Cerebellar nuclear complex (tissue), 1 donor: ENCODE measurements at regions not wholly inside any gene's neighbourhood (a gene's known extent, or its start where the extent isn't known, plus 50 kb on each side); places are given as distances from the start of the nearest gene placed in this dataset.

ENCODE experiments used
- DNase-seq, 2 experiments: peaks; one replicate each; lab custom pipeline; 2025; lab: John Stamatoyannopoulos, UW

DNA sequence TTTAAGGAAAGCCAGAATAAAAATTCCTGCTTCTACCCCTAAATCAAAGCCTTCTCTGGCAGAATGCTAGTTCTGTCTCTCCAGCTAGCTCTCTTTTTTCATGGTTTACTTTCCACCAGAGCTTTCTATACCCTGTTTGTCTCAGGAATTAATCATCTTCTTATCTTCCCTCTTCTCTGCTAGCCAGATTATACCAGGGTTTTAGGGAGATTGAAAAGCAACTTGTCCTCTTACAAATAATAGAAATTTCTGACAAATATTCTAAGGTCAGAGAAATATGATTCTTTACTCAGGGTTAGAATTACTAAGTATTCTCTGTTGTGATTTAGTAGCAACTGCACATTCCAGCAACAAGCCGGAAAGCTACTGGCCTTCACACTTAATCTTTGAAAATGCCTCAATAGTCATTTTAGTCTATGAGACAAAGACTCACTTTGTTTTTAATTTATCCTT lies 166.4 kb downstream of the TANC2 start:
- no peak for DNase-seq

DNA sequence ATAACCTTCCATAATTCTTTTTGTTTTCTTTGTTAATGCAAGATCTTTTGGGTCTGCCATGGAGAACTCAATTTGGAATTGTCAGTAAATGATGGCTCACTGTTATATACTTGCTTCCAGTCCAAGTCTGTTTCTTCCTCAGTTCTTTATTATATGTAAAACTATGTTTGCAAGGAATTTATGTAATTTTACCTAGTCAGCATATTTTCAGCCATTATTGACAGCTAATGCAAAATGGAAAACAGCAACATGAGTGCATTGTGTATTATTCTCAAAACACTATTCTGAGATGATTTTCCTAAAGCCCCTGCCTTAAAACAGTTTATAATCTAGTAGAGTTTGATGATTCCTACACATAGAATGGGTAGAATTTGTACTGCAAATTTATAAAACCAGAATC lies 167.5 kb downstream of the TANC2 start:
- DNase-seq: no peak

DNA sequence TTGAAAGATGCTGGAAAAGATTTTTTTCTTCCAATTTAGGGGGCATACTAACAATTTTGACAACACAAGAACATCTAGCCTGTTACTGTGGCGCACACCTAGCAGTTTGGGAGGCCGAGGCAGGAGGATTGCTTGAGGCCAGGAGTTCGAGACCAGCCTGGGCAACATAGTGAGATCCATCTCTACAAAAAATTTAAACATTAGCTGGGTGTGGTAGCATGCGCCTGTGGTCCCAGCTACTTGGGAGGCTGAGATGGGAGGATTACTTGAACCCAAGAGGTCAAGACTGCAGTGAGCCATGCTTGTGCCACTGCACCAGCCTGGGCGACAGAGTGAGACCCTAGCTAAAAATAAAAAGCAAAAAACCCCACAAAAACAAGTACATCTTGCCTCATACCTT lies 168.8 kb downstream of the TANC2 start:
- no peak for DNase-seq

DNA sequence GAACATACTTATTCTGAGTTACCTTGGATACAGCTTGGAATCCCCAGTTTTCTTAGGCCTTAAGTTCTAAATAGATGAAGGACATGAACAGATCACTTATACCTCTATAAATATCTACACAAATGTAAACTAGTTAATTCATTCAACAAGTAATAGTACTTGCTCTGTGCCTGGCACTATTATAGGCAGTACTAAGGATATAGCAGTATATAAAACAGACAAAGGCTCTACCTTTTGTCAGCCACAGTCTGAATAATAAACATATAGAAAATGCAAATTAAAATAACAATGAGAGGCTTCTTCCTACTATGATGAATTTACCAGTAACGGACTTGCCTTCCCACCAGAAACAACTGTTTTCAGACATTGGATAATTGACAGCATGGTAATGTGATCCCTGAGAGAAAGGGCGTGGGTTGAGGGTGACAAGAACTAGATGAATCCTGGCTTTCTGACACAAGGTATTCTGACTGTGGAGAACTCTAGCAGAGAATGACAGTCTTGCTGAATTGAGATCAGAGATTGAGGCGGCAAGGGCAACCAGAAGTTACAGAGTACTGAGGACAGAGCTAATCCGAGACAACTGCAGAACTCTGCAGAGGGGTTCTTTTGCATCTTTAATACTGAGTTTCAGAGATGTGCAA lies 170.5 kb downstream of the TANC2 start:
- no peak for DNase-seq

DNA sequence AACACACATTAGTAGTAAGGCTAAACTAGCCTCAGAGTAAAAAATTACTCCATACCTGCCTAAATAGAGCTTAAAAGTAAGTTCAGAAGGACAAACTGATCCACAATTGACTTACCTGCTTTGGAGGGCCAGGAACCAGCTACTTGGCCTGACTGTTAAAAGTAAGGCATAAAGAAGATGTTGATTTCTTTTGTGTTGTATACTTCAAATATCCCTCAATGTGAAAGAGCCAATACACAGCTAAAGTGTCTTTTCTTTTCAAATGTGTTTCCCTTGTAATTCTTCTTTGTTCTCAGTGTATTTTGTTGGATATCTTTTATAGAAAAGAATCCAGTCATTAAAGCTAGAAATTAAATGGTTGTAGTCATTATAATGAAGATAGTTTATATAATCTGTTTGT lies 171.1 kb downstream of the TANC2 start:
- no peak for DNase-seq

DNA sequence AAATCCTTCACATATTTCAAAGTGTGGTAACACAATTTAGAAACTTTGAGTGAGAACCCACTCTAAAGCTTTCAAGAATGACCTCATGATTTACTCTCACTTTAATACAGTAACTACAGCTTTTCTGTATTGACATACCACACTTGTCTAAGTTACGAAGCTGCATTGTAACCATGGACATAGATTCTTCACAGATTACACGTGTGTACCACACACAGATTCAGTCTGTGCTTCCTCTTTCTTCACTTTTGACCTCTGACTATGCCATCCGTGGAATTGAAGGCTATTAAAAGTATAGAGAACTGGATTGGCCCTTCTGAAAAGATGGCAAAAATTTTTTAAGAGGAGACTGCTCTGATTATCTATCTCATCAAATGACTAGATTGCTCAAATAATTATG lies 172.7 kb downstream of the TANC2 start:
- DNase-seq: no peak

DNA sequence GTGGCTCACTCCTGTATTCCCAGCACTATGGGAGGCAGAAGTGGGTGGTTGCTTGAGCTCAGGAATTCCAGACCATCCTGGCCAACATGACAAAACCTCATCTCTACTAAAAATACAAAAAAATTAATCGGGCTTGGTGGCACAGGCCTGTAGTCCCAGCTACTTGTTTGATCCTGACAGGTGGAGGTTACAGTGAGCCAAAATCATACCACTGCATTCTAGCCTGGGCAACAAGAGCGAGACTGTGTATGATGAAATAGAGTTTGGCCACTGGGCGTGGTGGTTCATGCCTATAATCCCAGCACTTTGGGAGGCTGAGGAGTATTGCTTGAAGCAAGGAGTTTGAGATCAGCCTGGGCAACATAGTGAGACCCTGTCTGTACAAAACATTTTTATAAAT lies 173.3 kb downstream of the TANC2 start:
- DNase-seq: no peak

DNA sequence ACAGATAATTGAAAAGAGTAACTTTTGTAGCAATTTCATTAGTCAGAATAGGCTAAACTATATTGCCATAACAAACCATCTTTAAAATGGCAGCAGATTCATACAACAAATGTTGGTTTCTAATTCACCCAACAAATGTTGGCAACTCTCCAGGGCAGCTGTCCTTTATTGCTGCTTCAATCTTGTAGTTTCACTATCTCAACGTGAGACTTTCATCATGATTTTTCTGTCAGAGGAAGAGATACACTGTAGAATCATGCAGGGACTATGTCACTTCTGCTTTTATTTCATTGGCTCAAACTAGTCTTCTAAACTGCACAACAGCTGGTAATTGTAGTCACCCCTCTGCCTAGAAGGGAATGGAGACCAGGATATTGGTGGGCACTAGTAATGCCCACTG lies 174.2 kb downstream of the TANC2 start:
- no peak for DNase-seq

DNA sequence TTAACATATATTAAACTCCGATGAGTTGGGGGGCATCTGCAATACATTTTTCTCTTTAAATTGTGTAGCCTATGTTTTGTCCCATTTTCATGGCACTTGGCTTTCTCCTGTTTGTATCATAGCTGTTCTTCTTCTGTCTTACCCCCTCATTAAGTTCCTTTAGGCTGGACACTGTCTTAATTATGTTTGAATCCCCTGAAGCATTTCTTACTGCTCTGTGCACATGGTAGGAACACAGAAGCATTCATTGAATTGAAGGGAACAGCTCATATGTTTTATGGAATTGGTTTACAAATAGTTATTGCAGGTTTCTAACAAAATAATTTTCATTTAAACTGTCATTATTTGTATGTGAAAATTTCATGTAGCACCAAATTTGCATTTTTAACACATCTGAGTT lies 176.8 kb downstream of the TANC2 start:
- no peak for DNase-seq

DNA sequence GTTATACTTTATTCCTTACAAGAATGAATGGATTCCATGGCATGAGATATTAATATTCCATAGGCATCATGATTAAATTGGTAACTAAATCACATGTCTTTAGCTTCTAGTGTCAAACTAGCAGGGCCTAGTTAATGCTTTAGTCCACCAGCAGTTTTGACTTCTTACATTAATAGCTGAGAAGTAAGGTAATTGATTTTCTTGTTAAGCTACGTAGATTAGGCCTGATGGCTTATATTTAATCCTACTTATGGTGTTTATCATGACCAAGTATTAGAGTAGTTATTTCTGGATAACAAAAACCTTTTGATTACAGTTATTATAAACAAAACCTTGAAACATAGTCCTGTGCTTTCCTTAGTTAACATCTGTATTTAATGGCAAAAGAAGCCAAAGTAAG lies 184.5 kb downstream of the TANC2 start:
- no peak for DNase-seq

DNA sequence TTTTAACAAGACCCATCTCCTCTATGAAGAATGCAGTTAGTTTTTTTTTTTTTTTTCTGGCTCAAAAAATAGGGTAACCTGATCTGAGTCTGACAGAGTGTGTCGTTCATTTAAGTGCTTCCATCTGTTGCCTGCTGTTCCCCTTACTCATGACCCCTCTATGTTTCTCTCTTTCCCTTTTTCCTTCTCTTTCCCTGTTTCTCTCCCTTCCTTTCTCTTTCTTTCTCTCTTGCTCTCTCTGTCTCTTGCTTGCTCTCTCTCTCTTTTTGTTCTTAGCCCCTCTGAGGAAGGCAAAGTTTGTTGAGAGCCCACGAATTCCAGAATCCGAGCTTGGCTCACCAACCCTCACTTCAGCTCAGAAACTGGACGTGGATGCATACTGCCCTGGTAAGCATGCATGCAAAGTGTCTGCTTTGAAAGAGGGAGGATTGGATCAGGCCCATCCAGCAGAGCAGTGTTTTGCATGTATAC lies 185.0 kb downstream of the TANC2 start:
- no peak for DNase-seq

DNA sequence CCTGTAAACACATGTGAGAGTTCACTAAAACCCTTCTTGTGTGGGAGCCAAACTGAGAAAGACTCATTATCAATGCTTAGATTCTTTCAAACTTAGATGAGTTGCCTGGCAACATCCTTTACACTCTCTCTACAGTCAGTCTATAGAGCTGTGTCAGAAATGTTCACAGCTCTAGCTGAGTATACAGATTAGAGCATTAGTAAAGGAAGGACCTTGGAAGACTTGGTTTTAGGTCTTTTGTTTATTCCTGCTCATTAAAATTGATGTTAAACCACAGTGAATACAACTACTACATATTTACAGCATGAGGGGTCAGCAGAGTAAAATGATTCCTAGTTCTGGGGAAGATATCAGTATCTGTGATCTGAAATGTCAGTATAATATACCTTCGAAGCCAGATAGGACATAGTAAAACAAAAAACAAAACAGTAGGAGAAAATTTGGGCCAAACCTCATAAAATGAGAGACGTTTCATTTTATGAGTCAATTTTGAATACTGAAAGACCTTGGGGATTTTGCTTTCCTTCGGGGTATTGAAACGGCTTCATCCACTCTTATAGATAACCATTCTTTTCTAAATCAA lies 186.0 kb downstream of the TANC2 start:
- DNase-seq: no peak

DNA sequence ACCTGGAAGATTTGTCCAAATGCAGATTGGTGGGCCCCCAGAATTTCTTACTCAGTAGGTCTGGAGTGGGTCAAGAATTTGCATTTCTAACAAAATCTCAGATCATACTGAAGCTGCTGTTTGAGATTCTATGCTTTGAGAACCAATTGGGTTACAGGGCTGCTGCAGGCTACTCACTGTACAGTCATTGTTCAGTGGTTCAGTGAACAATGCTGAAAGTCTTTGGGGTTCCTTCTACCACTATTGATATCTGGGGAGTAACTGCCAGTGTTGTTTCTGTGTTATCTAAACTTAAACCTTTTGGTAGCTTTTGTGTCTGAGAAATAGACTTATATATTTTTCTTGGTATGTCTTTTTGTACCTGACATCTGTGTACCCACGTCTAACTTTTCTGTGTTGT lies 187.5 kb downstream of the TANC2 start:
- no peak for DNase-seq

DNA sequence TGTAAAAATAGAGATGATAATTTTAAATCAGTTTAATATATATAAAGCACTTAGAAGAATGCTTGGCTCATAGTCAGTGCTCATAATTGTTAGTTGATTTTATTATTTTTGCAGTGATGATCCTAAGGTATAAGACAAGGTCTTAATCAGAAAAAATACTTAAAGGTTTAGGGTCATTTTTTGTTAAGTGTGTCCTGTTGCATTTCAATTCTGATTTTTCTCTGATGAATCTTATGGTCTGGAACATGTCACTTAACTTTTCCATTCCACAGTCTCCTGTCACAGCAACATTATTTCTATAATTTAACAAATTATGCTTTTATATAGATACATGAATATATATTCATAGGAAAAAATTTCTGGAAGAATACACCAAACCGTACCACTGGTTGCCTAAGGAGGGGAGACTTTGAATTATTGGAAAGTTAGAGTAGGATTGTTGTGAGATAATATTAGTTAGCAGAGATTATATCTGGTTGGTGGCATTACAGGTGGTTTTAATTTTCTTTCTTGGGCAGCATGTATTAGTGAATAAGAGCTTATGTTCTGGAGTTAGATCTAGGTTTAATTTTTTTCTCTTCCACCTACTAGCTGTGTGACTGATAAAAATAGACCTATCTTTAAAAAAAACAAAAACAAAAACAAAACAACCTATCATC lies 188.7 kb downstream of the TANC2 start:
- no peak for DNase-seq

DNA sequence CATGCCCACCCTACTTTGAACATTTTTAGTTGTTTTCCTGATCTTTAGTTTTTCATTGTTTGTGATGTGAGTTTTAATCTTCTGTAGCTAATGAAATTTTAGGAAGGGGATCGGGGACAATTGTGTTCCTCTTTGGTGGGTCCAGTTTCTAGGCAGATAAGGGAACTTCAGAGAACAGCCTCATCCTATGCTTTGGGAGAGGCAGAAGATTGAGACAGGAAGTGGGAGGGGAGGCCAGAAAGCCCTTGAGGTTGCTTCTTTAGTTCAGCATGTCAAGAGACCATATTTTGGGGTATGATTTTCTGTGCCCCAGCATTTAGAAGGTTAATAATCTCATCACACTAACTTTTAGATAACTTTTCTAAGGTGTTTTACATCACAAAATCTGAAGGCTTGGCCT lies 191.0 kb downstream of the TANC2 start:
- DNase-seq: no peak

DNA sequence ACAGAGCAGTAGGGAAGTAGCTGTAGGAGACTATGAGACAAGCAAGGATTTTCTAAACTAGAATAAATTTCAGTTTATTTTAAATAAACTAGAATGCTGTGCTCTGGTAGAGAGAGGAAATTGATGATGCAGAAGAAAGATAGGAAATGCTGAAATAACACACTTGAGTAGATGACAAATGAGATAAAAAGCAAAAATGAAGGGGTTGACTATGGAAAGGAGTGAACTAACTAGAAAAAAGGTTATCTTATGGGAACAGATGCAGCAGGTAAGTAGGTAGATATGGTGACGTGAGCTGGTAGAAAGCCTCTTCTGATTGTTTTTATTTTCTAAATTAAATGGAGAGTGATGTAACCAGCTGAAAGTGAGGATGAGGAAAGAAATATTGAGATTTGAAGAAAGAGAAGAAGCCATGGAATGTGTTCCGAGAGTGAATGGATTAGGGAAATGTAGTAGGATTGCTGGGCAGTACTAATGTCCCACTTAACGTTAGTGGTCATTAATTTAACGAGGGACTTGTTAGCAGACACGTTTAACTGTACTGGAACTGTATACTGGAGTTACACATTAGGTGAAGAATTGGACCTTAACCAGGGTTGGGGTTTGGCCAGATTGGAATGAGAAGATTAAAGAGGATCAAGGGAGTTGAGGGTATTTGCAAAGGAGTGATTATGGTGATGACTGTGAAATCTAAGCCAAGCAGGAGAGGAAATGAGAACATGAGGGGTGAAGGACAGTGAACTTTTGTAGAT lies 196.5 kb downstream of the TANC2 start:
- no peak for DNase-seq

DNA sequence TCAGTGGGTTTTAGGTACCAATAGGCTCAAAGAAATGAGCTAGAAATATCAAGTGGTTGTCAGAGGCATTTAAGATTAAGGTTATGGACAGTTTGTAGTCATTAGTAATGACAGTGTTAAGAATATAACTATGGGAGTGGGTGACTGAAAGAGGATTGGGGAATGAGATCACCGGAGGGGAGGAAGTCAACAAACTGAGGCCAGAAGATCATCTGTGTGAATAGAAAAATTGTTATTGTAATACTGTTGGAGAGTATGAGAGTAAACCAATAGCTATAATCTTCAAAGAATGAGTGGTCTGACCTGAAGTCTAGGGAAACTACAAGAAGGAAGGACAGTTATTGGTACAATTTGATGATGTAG lies 197.1 kb downstream of the TANC2 start:
- DNase-seq: no peak

DNA sequence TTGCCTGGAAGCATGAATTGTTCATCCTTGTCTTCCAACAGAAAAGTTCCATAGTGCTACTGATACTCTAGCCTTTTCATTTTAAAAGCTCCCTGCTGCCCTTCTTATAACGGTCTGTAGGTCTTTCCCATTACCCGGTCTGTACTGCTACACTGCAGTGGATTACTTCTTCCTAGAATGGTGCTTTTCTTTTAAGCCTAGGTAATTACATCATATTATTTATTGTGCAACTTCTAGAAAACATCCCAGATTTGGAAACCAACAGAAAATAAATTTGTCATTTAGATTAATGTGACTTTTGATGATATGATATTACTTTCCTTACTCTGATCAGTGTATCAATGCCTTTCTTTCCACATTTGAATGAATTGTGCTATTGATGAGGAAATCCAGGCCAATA lies 199.4 kb downstream of the TANC2 start:
- DNase-seq: no peak

DNA sequence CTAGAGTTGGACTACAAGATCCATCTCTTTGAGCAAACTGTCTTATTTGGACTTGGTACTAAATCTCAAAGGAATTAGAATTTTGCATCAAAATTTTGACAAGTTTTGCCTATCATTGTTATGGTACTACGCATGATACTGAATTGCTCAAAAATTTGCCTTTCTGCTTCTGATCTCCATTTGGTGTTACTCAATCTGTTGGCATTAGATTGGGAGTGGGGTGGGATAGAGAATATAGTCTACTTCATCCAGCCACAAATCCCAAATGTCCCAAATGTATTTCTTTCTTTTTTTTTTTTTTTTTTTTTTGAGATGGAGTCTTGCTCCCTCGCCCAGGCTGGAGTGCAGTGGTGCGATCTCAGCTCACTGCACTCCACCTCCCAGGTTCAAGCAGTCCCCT lies 204.8 kb downstream of the TANC2 start:
- no peak for DNase-seq

DNA sequence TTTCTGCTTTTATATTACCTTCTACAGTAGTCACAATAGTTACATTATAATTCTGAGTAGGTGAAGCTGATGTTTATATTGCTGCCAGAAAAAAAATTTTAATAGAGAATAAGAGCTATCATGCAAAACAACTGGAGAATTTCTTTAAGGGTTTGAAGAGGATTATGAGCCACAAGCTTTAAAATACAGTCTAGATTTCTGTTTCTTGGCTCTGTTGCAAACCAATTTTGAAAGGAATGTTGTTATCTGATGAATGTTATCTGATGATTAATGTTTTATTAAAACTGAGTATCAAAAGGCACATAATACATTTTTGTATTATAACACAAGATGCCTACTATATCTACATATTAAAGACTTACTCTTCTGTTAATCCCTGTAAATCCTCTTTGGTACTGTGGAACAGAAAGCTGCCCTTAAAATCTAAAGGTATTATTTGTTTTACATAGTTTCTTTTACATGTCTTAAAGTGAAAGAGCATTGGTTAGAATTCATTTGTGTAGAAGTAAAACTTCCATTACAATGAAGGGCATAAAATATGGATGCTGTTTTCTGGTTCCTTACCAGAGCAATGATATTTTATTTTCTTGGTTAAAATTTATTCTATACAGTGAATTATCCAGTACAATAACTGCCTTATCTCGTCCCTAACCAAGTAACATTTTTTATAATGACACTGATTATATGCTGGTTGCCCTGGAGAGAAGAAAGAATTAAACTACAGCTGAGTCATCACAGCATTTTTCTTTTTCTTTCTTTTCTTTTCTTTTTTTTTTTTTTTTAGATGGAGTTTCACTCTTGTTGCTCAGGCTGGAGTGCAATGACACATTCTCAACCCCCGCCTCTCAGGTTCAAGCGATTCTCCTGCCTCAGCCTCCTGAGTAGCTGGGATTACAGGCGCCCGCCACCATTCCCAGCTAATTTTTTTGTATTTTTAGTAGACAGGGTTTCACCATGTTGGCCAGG lies 205.7 kb downstream of the TANC2 start:
- no peak for DNase-seq

DNA sequence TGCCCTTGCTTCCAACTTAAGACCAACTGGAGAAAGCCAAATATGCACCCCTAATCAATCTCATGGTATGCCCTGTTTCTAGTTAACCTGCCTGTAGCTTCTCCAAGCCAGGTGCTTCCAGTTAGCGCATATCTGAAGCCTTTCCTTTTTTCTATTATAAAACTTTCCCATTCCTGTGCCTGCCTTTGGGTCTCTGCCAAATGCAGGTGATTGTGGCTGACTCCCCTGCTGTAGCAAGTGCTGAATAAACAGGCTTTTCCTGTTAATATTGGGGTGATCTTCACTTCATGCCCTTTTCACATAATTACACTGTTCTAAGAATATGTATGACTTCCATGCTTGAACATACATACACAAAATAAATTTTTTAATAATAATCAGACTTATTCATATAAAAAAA lies 207.4 kb downstream of the TANC2 start:
- DNase-seq: no peak

DNA sequence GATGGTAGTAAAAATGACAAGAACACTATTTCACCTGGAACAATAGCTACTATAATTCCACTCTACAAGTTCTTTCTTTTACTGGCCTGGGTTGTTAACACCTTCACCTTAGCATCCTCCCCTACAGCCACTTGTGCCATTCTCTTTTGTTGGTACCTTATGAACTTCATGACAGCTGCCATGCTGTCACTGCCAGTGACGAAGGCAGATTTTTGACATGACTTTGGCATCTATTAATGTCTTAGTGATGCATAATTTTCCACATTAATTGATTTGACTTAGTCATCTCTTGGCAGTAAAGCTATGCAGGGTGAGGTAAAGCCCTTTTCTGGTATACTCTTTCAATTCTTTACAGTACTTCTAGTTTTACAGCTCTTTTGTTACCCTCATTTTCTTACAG lies 207.9 kb downstream of the TANC2 start:
- no peak for DNase-seq
